ENCODE measurements at regions not wholly inside any gene's neighbourhood (a gene's known extent, or its start where the extent isn't known, plus 50 kb on each side); places are given as distances from the start of the nearest gene placed in this dataset.

DNA sequence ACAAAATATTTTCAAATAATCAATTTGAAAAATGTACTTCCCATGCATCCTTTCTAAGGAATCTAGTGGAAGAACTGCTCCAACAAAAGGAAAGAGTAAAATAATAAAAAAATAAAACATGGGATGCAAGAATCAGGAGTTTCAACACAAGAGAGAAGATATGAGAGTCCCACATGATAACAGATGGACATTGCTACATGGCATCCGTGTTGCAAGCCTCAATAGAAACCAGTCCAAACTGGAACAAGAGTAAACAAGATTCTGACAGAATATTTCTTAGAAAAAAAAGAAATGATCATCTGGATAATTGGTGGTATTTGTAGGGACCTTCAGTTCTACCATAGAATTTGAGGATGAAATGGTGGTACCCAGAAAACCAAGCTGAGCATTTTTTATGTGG is 186.8 kb downstream of the FRK start (continued):
- TF ChIP-seq, protein P1, sequence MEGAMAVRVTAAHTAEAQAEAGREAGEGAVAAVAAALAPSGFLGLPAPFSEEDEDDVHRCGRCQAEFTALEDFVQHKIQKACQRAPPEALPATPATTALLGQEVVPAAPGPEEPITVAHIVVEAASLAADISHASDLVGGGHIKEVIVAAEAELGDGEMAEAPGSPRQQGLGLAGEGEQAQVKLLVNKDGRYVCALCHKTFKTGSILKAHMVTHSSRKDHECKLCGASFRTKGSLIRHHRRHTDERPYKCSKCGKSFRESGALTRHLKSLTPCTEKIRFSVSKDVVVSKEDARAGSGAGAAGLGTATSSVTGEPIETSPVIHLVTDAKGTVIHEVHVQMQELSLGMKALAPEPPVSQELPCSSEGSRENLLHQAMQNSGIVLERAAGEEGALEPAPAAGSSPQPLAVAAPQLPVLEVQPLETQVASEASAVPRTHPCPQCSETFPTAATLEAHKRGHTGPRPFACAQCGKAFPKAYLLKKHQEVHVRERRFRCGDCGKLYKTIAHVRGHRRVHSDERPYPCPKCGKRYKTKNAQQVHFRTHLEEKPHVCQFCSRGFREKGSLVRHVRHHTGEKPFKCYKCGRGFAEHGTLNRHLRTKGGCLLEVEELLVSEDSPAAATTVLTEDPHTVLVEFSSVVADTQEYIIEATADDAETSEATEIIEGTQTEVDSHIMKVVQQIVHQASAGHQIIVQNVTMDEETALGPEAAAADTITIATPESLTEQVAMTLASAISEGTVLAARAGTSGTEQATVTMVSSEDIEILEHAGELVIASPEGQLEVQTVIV (IDR thresholded peaks at IDR 0.05; ENCODE audit: borderline replicate concordance, partially characterized antibody) = no peak
- TF ChIP-seq DPF2 (IDR thresholded peaks at IDR 0.05) (no peak), ETV6 (conservative IDR thresholded peaks at IDR 0.05 in 1 of 2, IDR thresholded peaks at IDR 0.05 in 1 of 2; ENCODE audit: borderline replicate concordance in 1 of 2, low read depth in 1 of 2) (no peak), ELK1 (IDR thresholded peaks at IDR 0.05; ENCODE audit: low read depth, low read length) (no peak)

DNA sequence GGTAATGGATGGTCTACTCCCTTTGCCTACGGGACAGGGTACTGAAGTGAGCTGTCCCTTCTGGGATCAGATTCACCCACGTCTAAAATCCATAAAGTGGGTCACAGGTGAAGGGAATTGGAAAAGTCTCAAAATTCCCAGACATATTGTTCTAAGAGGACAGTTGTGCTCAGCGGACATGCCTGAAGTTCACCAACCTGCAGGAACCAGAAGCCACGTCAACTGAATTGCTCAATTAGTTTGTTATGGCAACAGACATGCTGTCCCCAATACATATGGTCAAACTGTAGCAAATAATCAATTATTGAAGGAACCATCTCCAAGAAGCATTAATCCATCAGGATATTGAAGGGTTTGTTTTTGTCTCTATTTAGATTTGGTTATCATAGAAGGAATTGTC is 190.2 kb downstream of the FRK start:
- WGBS (ENCODE audit: insufficient coverage, insufficient replicate concordance, low lambda C conversion rate, missing lambda C conversion rate) = 0% methylated on average over 4 of the region's 4 CpGs
- SMC1A ChIA-PET (ENCODE audit: uncharacterized antibody, unreplicated experiment) = interaction anchor here (1.7 kb wide), 1 partner anchor 28 kb away, joined by 3 read pairs; no protein-coding TSS in a partner anchor
- in situ Hi-C loops (cut with MboI) (no loop called here), intact Hi-C loops (cut with micrococcal nuclease; ENCODE audit: unreplicated experiment) (no loop called here)
- no peaks in the 10 kb centered on the region for H3K79me2 ChIP-seq (ENCODE audit: control insufficient read depth, insufficient read depth, low read length)
- no peak overlapping the region for H3K4me3 ChIP-seq
- BruUV-seq (replicated peaks) = no TSS peak
- CTCF ChIA-PET = interaction anchor here (1.5 kb wide), 1 partner anchor 32 kb away, joined by 3 read pairs; no protein-coding TSS in a partner anchor
- H3K27ac ChIP-seq (ENCODE audit: control insufficient read depth, insufficient read depth) = no peak overlapping the region
- no peaks in the 10 kb centered on the region for H3K36me3 ChIP-seq (ENCODE audit: control insufficient read depth in 2 of 2, insufficient read depth in 2 of 2, low read length in 1 of 2)
- H3K9ac ChIP-seq (ENCODE audit: control insufficient read depth, insufficient read depth, low read length) = no peak overlapping the region
- H3K9me3 ChIP-seq (replicated peaks; ENCODE audit: control insufficient read depth, insufficient read depth, low read length) = no peaks in the 10 kb centered on the region
- peak; percentile 76 for FAIRE-seq
- H3K4me2 ChIP-seq (ENCODE audit: control insufficient read depth, insufficient read depth) = no peak overlapping the region
- no peaks in the 10 kb centered on the region for H4K20me1 ChIP-seq (ENCODE audit: control insufficient read depth, insufficient read depth)
- POLR2A ChIA-PET = no interaction called here
- DNase-seq (ENCODE audit: low read depth, low spot score) = no peak
- RAD21 ChIA-PET (ENCODE audit: unreplicated experiment) = no interaction called here
- no peaks in the 10 kb centered on the region for H3K4me1 ChIP-seq (ENCODE audit: control insufficient read depth, insufficient read depth, low read length)
- H3K27me3 ChIP-seq (replicated peaks in 1 of 2; ENCODE audit: control insufficient read depth in 2 of 2, insufficient read depth in 2 of 2, low read length in 1 of 2) = no peaks in the 10 kb centered on the region
- no peak overlapping the region for H2AFZ ChIP-seq (ENCODE audit: control insufficient read depth, low read depth, low read length)
- ATAC-seq = no peak
- TF ChIP-seq STAT3 (IDR thresholded peaks at IDR 0.05; ENCODE audit: low read depth, low read length) = no peak
- TF ChIP-seq IRF3 (IDR thresholded peaks at IDR 0.05) = no peak
- no peak for TF ChIP-seq NR2F1 (conservative IDR thresholded peaks at IDR 0.05)
- TF ChIP-seq GATAD2B (conservative IDR thresholded peaks at IDR 0.05; ENCODE audit: low read depth) = no peak
- TF ChIP-seq FOS (IDR thresholded peaks at IDR 0.05; ENCODE audit: borderline replicate concordance, extremely low read depth, insufficient read length) = no peak
- TF ChIP-seq IKZF2 (IDR thresholded peaks at IDR 0.05) = no peak
- TF ChIP-seq CTCF (IDR thresholded peaks at IDR 0.05 in 2 of 3, conservative IDR thresholded peaks at IDR 0.05 in 1 of 3; ENCODE audit: control insufficient read depth in 2 of 3, extremely low read depth in 1 of 3, insufficient read depth in 1 of 3, low read depth in 3 of 3, low read length in 3 of 3) = no peak
- TF ChIP-seq TBL1XR1 (IDR thresholded peaks at IDR 0.05; ENCODE audit: low read depth, low read length) = no peak
- no peak for TF ChIP-seq PAX8 (IDR thresholded peaks at IDR 0.05)
- no peak for TF ChIP-seq SMAD5 (IDR thresholded peaks at IDR 0.05; ENCODE audit: low read depth)
- TF ChIP-seq RCOR1 (conservative IDR thresholded peaks at IDR 0.05; ENCODE audit: low read depth, low read length) = no peak
